Kidney epithelial cell (primary cell): ENCODE measurements at regions not wholly inside any gene's neighbourhood (a gene's known extent, or its start where the extent isn't known, plus 50 kb on each side); places are given as distances from the start of the nearest gene placed in this dataset.

Source experiments
- DNase-seq: peaks from one replicate; pipeline ENCODE4 v3.0.0-alpha.2; 2010; ENCODE audit warnings: low read depth
- H3K27me3 ChIP-seq: 2 replicates; pipeline ENCODE4 v1.6.0; 2011; ENCODE audit warnings: low read length; ENCODE audit not compliant: control insufficient read depth, insufficient read depth
- H3K36me3 ChIP-seq: 2 replicates; pipeline ENCODE4 v1.5.1; 2011; ENCODE audit warnings: low read length; ENCODE audit not compliant: control insufficient read depth, insufficient read depth
- H3K4me3 ChIP-seq: 2 replicates; pipeline ENCODE4 v1.5.1; 2011; ENCODE audit warnings: low read depth, mild to moderate bottlenecking, control low read depth, low read length
- TF ChIP-seq, protein P1 (sequence below): IDR thresholded peaks from 2 replicates; pipeline ENCODE4 v1.5.1; 2011; ENCODE audit warnings: mild to moderate bottlenecking, moderate library complexity, low read length, control low read depth, inconsistent platforms; ENCODE audit not compliant: insufficient read depth, poor library complexity, severe bottlenecking

DNA sequence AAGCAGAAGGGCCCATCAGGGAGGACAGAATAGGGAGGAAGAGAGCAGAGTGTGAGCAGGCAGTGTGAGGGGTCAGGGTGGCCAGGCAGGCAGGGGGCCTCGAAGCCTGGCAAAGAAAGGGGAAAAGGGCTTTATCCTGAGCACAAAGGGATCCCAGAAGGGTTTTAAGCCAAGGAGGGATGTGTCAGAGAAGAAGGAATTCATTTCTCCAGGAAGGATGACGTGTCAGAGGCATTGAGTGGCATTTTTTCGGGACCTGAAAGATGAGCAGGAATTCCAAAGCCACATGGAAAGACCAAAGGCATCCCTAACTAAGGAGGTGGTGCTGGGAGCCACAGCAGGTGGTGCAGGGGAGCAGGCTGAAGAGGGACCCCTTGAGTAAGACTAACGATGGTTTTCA lies 132.1 kb downstream of the DICER1 start:
- Histone ChIP-seq H3K36me3 (no peaks in the 10 kb centered on the region), H3K27me3 (no peaks in the 10 kb centered on the region), H3K4me3 (no peak overlapping the region)
- TF ChIP-seq, protein P1, sequence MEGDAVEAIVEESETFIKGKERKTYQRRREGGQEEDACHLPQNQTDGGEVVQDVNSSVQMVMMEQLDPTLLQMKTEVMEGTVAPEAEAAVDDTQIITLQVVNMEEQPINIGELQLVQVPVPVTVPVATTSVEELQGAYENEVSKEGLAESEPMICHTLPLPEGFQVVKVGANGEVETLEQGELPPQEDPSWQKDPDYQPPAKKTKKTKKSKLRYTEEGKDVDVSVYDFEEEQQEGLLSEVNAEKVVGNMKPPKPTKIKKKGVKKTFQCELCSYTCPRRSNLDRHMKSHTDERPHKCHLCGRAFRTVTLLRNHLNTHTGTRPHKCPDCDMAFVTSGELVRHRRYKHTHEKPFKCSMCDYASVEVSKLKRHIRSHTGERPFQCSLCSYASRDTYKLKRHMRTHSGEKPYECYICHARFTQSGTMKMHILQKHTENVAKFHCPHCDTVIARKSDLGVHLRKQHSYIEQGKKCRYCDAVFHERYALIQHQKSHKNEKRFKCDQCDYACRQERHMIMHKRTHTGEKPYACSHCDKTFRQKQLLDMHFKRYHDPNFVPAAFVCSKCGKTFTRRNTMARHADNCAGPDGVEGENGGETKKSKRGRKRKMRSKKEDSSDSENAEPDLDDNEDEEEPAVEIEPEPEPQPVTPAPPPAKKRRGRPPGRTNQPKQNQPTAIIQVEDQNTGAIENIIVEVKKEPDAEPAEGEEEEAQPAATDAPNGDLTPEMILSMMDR, result no peak
- no peak for DNase-seq

DNA sequence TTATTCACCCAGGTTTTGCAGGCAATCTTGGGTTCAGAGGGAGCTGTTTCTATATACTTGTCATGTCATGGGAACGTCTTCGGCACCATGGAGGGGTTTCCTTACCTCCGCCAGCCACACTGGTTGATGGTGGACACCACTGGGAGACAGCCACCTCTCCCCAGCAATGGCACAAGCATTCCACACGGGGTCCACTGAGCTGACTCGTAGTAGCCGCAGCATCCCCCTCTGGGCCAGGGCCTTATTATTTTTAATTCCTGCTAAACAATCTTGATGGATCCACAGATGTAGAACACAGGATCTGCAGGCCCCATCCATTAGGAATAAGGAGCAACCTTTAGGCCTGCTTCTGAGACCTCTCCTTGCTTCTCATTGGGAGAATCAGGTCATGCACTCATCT lies 132.9 kb downstream of the DICER1 start:
- H3K4me3 ChIP-seq, result no peak overlapping the region
- no peaks in the 10 kb centered on the region for H3K27me3 ChIP-seq
- H3K36me3 ChIP-seq, result no peaks in the 10 kb centered on the region
- DNase-seq, result no peak
- TF ChIP-seq, protein P1, result no peak

DNA sequence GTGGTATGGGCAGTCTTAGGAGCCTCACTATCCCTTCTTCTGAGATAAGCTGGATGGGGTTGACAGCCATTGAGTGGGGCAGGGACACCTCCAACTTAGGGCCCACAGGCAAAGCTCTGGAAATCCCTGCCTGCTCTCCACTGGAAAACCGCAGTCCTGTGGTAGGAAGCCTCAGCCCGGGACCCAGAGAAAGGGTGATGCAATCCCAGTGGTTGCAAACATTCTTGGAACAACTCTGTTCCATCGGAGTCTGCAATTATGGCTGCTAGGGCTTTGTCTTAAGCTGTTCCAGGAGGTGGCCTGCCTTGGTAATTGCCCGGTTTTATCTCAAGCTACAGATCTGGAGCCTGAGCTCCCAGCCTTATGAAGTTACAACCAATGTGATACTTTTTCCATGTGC lies 133.4 kb downstream of the DICER1 start:
- no peaks in the 10 kb centered on the region for H3K36me3 ChIP-seq

DNA sequence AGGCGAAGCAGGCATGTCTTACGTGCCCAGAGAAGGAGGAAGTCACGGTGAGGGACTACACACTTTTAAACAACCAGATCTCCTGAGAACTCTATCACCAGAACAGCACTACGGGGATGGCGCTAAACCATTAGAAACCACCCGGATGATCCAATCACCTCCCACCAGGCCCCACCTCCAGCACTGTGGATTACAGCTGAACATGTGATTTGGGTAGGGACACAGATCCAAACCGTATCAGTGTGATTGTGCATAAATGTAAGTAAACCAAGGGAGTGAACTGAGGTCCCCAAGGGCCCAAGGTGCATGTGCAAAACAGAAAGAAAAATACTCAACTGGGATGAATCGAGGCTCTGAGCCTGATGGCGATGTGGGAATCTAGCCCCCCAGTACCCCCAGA lies 134.2 kb downstream of the DICER1 start:
- TF ChIP-seq, protein P1, result no peak
- no peak for DNase-seq
- H3K27me3 ChIP-seq, result no peaks in the 10 kb centered on the region
- H3K4me3 ChIP-seq, result no peak overlapping the region
- no peaks in the 10 kb centered on the region for H3K36me3 ChIP-seq

More for the DNA sequence above, 133.4 kb downstream of the DICER1 start:
- TF ChIP-seq, protein P1, result no peak
- no peaks in the 10 kb centered on the region for H3K27me3 ChIP-seq
- H3K4me3 ChIP-seq, result no peak overlapping the region
- DNase-seq, result no peak

DNA sequence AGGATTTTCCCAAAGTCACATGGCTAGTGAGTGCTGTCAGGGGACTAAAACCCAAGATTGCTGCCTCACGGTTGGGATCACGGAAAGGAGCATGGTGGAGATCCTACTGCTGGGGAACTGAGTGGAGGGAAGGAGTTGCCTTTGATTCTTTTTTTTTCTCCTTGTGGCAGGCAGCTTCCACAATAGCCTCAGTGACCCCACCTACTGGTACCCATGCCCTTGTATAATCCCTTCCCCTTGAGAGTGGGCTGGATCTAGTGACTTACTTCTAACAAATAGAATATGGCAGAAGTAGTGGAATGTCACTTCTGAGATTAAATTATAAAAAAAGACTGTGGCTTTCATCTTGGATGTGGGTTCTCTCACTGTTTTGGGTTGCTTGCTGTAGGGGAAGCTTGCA lies 135.7 kb downstream of the DICER1 start:
- H3K27me3 ChIP-seq, result no peaks in the 10 kb centered on the region
- TF ChIP-seq, protein P1, result no peak
- DNase-seq, result no peak
- H3K4me3 ChIP-seq, result no peak overlapping the region
- H3K36me3 ChIP-seq, result no peaks in the 10 kb centered on the region

DNA sequence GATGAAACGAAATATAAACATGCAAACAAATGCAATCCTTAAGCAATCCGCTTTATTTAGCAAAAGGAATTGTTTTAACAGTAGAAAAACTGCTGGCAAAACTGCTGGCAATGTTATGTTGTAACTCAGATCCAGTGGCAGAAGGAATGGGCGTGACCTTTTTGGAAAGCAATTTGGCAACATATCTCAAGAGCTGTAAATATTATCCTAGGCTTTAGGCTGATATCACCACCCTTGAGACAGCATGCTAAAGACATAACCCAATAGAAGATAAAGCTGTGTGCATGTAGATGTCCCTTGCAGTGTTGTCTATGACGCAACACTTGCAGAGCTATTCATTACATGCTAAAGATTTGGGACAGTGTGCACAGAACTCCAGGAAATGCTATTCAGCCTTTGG lies 138.5 kb downstream of the DICER1 start:
- no peak for DNase-seq
- Histone ChIP-seq H3K27me3 (no peaks in the 10 kb centered on the region), H3K4me3 (no peak overlapping the region), H3K36me3 (no peaks in the 10 kb centered on the region)
- TF ChIP-seq, protein P1, result no peak
